Natural killer cell treated with Interleukin-12 subunit alpha and Interleukin-12 subunit beta and Interleukin-15 and Interleukin-18, amount 100 ng/mL, for 72 hours (primary cell): ENCODE measurements at regions not wholly inside any gene's neighbourhood (a gene's known extent, or its start where the extent isn't known, plus 50 kb on each side); places are given as distances from the start of the nearest gene placed in this dataset.

Experiments
- ATAC-seq, 2 donors: fragments of 150-1000 bp; cut with Tn5 transposase in 1 of 2; sonication (Bioruptor Pico), chemical (Tn5 transposase) in 1 of 2; 2 replicates each; pipeline ENCODE4 v1.10.0; 2021
- DNase-seq: peaks from one replicate; pipeline ENCODE4 v3.0.0; 2022; ENCODE audit warnings: low spot score
- H3K27ac Mint-ChIP-seq, 2 donors: 1 replicate in 1 of 2; 2 replicates in 1 of 2; pipeline ENCODE4 v1.8.0; 2022; ENCODE audit warnings: mixed read lengths in 2 of 2, mild to moderate bottlenecking in 1 of 2, moderate library complexity in 1 of 2
- H3K27me3 Mint-ChIP-seq, 2 donors: 1 replicate in 1 of 2; 2 replicates in 1 of 2; pipeline ENCODE4 v1.8.0; 2022; ENCODE audit warnings: mixed read lengths in 2 of 2
- H3K36me3 Mint-ChIP-seq: one replicate; pipeline ENCODE4 v1.8.0; 2022; ENCODE audit warnings: mixed read lengths
- H3K4me1 Mint-ChIP-seq, 2 donors: 1 replicate in 1 of 2; 2 replicates in 1 of 2; pipeline ENCODE4 v1.8.0; 2022; ENCODE audit warnings: low read depth in 2 of 2, mixed read lengths in 2 of 2, mild to moderate bottlenecking in 1 of 2
- H3K4me3 Mint-ChIP-seq: one replicate; pipeline ENCODE4 v1.8.0; 2022; ENCODE audit warnings: mixed read lengths
- H3K9me3 Mint-ChIP-seq: 2 replicates; pipeline ENCODE4 v1.8.0; 2022; ENCODE audit warnings: mixed read lengths

- H3K27me3 Mint-ChIP-seq: no peaks in the 10 kb centered on the region
- H3K4me1 Mint-ChIP-seq: no peaks in the 10 kb centered on the region
- H3K4me3 Mint-ChIP-seq: no peak overlapping the region
- no peak overlapping the region for H3K27ac Mint-ChIP-seq
- DNase-seq (no peak), ATAC-seq (no peak)
- no peaks in the 10 kb centered on the region for H3K36me3 Mint-ChIP-seq
- H3K9me3 Mint-ChIP-seq: peaks cover 1% of the 10 kb centered on the region
These were observed 183.9 kb upstream of the VRK2 start for GRCh38 chr2:57862727-57863126.

- ATAC-seq: no peak
- Mint-ChIP-seq H3K9me3 (peaks cover 8% of the 10 kb centered on the region), H3K27me3 (no peaks in the 10 kb centered on the region), H3K4me1 (no peaks in the 10 kb centered on the region), H3K4me3 (no peak overlapping the region), H3K27ac (no peak overlapping the region), H3K36me3 (no peaks in the 10 kb centered on the region)
- no peak for DNase-seq
These were observed 181.7 kb upstream of the VRK2 start for GRCh38 chr2:57864926-57865325.

GRCh38 chr2:57867730-57868129, 178.9 kb upstream of the VRK2 start:
- Mint-ChIP-seq H3K4me3 (no peak overlapping the region), H3K27me3 (no peaks in the 10 kb centered on the region), H3K4me1 (no peaks in the 10 kb centered on the region), H3K27ac (no peak overlapping the region), H3K36me3 (no peaks in the 10 kb centered on the region), H3K9me3 (peaks cover 11% of the 10 kb centered on the region)
- ATAC-seq (no peak), DNase-seq (no peak)

GRCh38 chr2:57868619-57869139, 177.9 kb upstream of the VRK2 start:
- Mint-ChIP-seq H3K27me3 (no peaks in the 10 kb centered on the region), H3K4me1 (no peaks in the 10 kb centered on the region), H3K27ac (no peak overlapping the region)

GRCh38 chr2:57869758-57870344, 176.8 kb upstream of the VRK2 start:
- Mint-ChIP-seq H3K4me1 (no peaks in the 10 kb centered on the region), H3K27ac (no peak overlapping the region), H3K36me3 (no peaks in the 10 kb centered on the region), H3K4me3 (no peak overlapping the region), H3K27me3 (no peaks in the 10 kb centered on the region), H3K9me3 (peaks cover 15% of the 10 kb centered on the region)
- DNase-seq (no peak), ATAC-seq (no peak)

More at GRCh38 chr2:57868619-57869139, 177.9 kb upstream of the VRK2 start:
- H3K4me3 Mint-ChIP-seq: no peak overlapping the region
- H3K36me3 Mint-ChIP-seq: no peaks in the 10 kb centered on the region
- ATAC-seq (no peak), DNase-seq (no peak)
- H3K9me3 Mint-ChIP-seq: peaks cover 12% of the 10 kb centered on the region

GRCh38 chr2:57876313-57876712, 170.3 kb upstream of the VRK2 start:
- DNase-seq: no peak
- peaks cover 5% of the 10 kb centered on the region for H3K9me3 Mint-ChIP-seq
- H3K36me3 Mint-ChIP-seq: no peaks in the 10 kb centered on the region
- H3K4me1 Mint-ChIP-seq: no peaks in the 10 kb centered on the region
- no peak overlapping the region for H3K27ac Mint-ChIP-seq
- ATAC-seq: no peak
- H3K4me3 Mint-ChIP-seq: no peak overlapping the region
- H3K27me3 Mint-ChIP-seq: no peaks in the 10 kb centered on the region

GRCh38 chr2:57877811-57878170, 168.8 kb upstream of the VRK2 start:
- no peaks in the 10 kb centered on the region for H3K4me1 Mint-ChIP-seq
- H3K27ac Mint-ChIP-seq: no peak overlapping the region
- ATAC-seq: no peak
- no peak overlapping the region for H3K4me3 Mint-ChIP-seq
- no peaks in the 10 kb centered on the region for H3K27me3 Mint-ChIP-seq
- DNase-seq: no peak
- H3K9me3 Mint-ChIP-seq: peaks cover 5% of the 10 kb centered on the region
- no peaks in the 10 kb centered on the region for H3K36me3 Mint-ChIP-seq

- DNase-seq (no peak), ATAC-seq (no peak)
- Mint-ChIP-seq H3K9me3 (peaks cover 5% of the 10 kb centered on the region), H3K36me3 (no peaks in the 10 kb centered on the region), H3K4me1 (no peaks in the 10 kb centered on the region), H3K27ac (no peak overlapping the region), H3K27me3 (no peaks in the 10 kb centered on the region), H3K4me3 (no peak overlapping the region)
These were observed 168.3 kb upstream of the VRK2 start for GRCh38 chr2:57878171-57878865.

- Mint-ChIP-seq H3K27me3 (no peaks in the 10 kb centered on the region), H3K9me3 (peaks cover 1% of the 10 kb centered on the region), H3K36me3 (no peaks in the 10 kb centered on the region), H3K4me3 (no peak overlapping the region), H3K4me1 (no peaks in the 10 kb centered on the region), H3K27ac (no peak overlapping the region)
- DNase-seq: no peak
- ATAC-seq: no peak
These were observed 167.8 kb upstream of the VRK2 start for GRCh38 chr2:57878866-57879210.

GRCh38 chr2:57880446-57880845, 166.2 kb upstream of the VRK2 start:
- H3K36me3 Mint-ChIP-seq: no peaks in the 10 kb centered on the region
- H3K9me3 Mint-ChIP-seq: no peaks in the 10 kb centered on the region
- no peaks in the 10 kb centered on the region for H3K4me1 Mint-ChIP-seq
- no peak for DNase-seq
- no peak overlapping the region for H3K4me3 Mint-ChIP-seq
- ATAC-seq: no peak
- H3K27me3 Mint-ChIP-seq: no peaks in the 10 kb centered on the region
- no peak overlapping the region for H3K27ac Mint-ChIP-seq

GRCh38 chr2:57880967-57881366, 165.6 kb upstream of the VRK2 start:
- Mint-ChIP-seq H3K27ac (no peak overlapping the region), H3K9me3 (no peaks in the 10 kb centered on the region), H3K36me3 (no peaks in the 10 kb centered on the region), H3K27me3 (no peaks in the 10 kb centered on the region), H3K4me3 (no peak overlapping the region), H3K4me1 (no peaks in the 10 kb centered on the region)
- ATAC-seq: no peak
- DNase-seq: no peak

GRCh38 chr2:57881998-57882888, 164.4 kb upstream of the VRK2 start:
- Mint-ChIP-seq H3K4me1 (no peaks in the 10 kb centered on the region), H3K4me3 (no peak overlapping the region)
- no peak for ATAC-seq

GRCh38 chr2:57882895-57883515, 163.6 kb upstream of the VRK2 start:
- no peak for ATAC-seq
- Mint-ChIP-seq H3K9me3 (no peaks in the 10 kb centered on the region), H3K4me1 (no peaks in the 10 kb centered on the region), H3K27ac (no peak overlapping the region), H3K4me3 (no peak overlapping the region), H3K36me3 (no peaks in the 10 kb centered on the region), H3K27me3 (no peaks in the 10 kb centered on the region)
- no peak for DNase-seq

More at GRCh38 chr2:57881998-57882888, 164.4 kb upstream of the VRK2 start:
- Mint-ChIP-seq H3K27me3 (no peaks in the 10 kb centered on the region), H3K27ac (no peak overlapping the region), H3K36me3 (no peaks in the 10 kb centered on the region), H3K9me3 (no peaks in the 10 kb centered on the region)
- no peak for DNase-seq

- Mint-ChIP-seq H3K4me1 (peaks cover 6 to 7% of the 10 kb centered on the region in 2 donors), H3K27ac (no peak overlapping the region), H3K36me3 (no peaks in the 10 kb centered on the region), H3K27me3 (no peaks in the 10 kb centered on the region), H3K4me3 (no peak overlapping the region), H3K9me3 (no peaks in the 10 kb centered on the region)
- ATAC-seq (no peak), DNase-seq (no peak)
These were observed 162.3 kb upstream of the VRK2 start for GRCh38 chr2:57884281-57884680.
